ENCODE measurements at regions not wholly inside any gene's neighbourhood (a gene's known extent, or its start where the extent isn't known, plus 50 kb on each side); places are given as distances from the start of the nearest gene placed in this dataset.

- POLR2A ChIA-PET = no interaction called here
Observed at GRCh38 chr18:2466978-2467377, 104.3 kb downstream of the METTL4 start.

GRCh38 chr18:2468051-2468450 lies 103.3 kb downstream of the METTL4 start:
- H3K9me3 Mint-ChIP-seq = no peaks in the 10 kb centered on the region
- H3K27ac Mint-ChIP-seq = no peak overlapping the region
- no peaks in the 10 kb centered on the region for H3K36me3 Mint-ChIP-seq (ENCODE audit: low read depth)
- Histone ChIP-seq H3K9me3 (ENCODE audit: control insufficient read depth in 1 of 2, insufficient read depth in 1 of 2, low read length in 2 of 2) (no peaks in the 10 kb centered on the region), H3K4me3 (ENCODE audit: low read length) (no peak overlapping the region), H3K36me3 (ENCODE audit: insufficient read depth, low read length) (no peaks in the 10 kb centered on the region), H3K4me1 (ENCODE audit: insufficient read depth, low read length) (no peaks in the 10 kb centered on the region), H3K27ac (ENCODE audit: low read depth in 1 of 2, low read length in 2 of 2) (no peak overlapping the region), H3K27me3 (ENCODE audit: control insufficient read depth in 1 of 2, insufficient read depth in 2 of 2, low read length in 2 of 2) (peaks cover 0 to 2% of the 10 kb centered on the region in 2 experiments)
- DNase-seq = no peak
- POLR2A ChIA-PET = interaction anchor here (0.6 kb wide), 1 partner anchor 735 kb away, joined by 5 read pairs; no protein-coding TSS in a partner anchor
- ATAC-seq (ENCODE audit: poor library complexity) = no peak
- CTCF ChIA-PET = no interaction called here
- no peak for TF ChIP-seq CTCF (IDR thresholded peaks at IDR 0.05)
- peaks cover 33% of the 10 kb centered on the region for H3K27me3 Mint-ChIP-seq
- no peaks in the 10 kb centered on the region for H3K4me1 Mint-ChIP-seq (ENCODE audit: low read depth)
- intact Hi-C loops (cut with DNase I, micrococcal nuclease) = no loop called here
- no peak overlapping the region for H3K4me3 Mint-ChIP-seq

More at GRCh38 chr18:2466978-2467377, 104.3 kb downstream of the METTL4 start:
- Histone ChIP-seq H3K9me3 (ENCODE audit: control insufficient read depth in 1 of 2, insufficient read depth in 1 of 2, low read length in 2 of 2) (no peaks in the 10 kb centered on the region), H3K36me3 (ENCODE audit: insufficient read depth, low read length) (no peaks in the 10 kb centered on the region), H3K27me3 (ENCODE audit: control insufficient read depth in 1 of 2, insufficient read depth in 2 of 2, low read length in 2 of 2) (no peaks in the 10 kb centered on the region), H3K27ac (ENCODE audit: low read depth in 1 of 2, low read length in 2 of 2) (no peak overlapping the region), H3K4me1 (ENCODE audit: insufficient read depth, low read length) (no peaks in the 10 kb centered on the region), H3K4me3 (ENCODE audit: low read length) (no peak overlapping the region)
- DNase-seq (no peak), ATAC-seq (ENCODE audit: poor library complexity) (no peak)
- CTCF ChIA-PET = no interaction called here
- Mint-ChIP-seq H3K36me3 (ENCODE audit: low read depth) (no peaks in the 10 kb centered on the region), H3K9me3 (no peaks in the 10 kb centered on the region), H3K4me3 (no peak overlapping the region), H3K27ac (no peak overlapping the region), H3K27me3 (peaks cover 25% of the 10 kb centered on the region), H3K4me1 (ENCODE audit: low read depth) (no peaks in the 10 kb centered on the region)
- intact Hi-C loops (cut with DNase I, micrococcal nuclease) = no loop called here
- TF ChIP-seq CTCF (IDR thresholded peaks at IDR 0.05) = no peak

GRCh38 chr18:2471523-2471922 lies 99.8 kb downstream of the METTL4 start:
- peaks cover 25% of the 10 kb centered on the region for H3K27me3 Mint-ChIP-seq
- Histone ChIP-seq H3K4me1 (ENCODE audit: insufficient read depth, low read length) (no peaks in the 10 kb centered on the region), H3K27ac (ENCODE audit: low read depth in 1 of 2, low read length in 2 of 2) (no peak overlapping the region), H3K36me3 (ENCODE audit: insufficient read depth, low read length) (no peaks in the 10 kb centered on the region), H3K4me3 (ENCODE audit: low read length) (no peak overlapping the region), H3K9me3 (ENCODE audit: control insufficient read depth in 1 of 2, insufficient read depth in 1 of 2, low read length in 2 of 2) (no peaks in the 10 kb centered on the region), H3K27me3 (ENCODE audit: control insufficient read depth in 1 of 2, insufficient read depth in 2 of 2, low read length in 2 of 2) (peaks cover 0 to 2% of the 10 kb centered on the region in 2 experiments)
- H3K9me3 Mint-ChIP-seq = no peaks in the 10 kb centered on the region
- H3K27ac Mint-ChIP-seq = no peak overlapping the region
- ChIA-PET CTCF (no interaction called here), POLR2A (no interaction called here)
- intact Hi-C loops (cut with DNase I, micrococcal nuclease) = no loop called here
- no peak for TF ChIP-seq CTCF (IDR thresholded peaks at IDR 0.05)
- no peak for ATAC-seq (ENCODE audit: poor library complexity)
- no peaks in the 10 kb centered on the region for H3K36me3 Mint-ChIP-seq (ENCODE audit: low read depth)
- H3K4me3 Mint-ChIP-seq = no peak overlapping the region
- H3K4me1 Mint-ChIP-seq (ENCODE audit: low read depth) = no peaks in the 10 kb centered on the region
- DNase-seq = no peak
